Hepatic stellate cell (primary cell): ENCODE measurements at regions not wholly inside any gene's neighbourhood (a gene's known extent, or its start where the extent isn't known, plus 50 kb on each side); places are given as distances from the start of the nearest gene placed in this dataset.
"Not testable (repeated sequence)": the region's sequence is repeated elsewhere in the genome, so short reads cannot be mapped to it uniquely, and the experiment has no call there.

Source experiments
- DNase-seq: peaks from one replicate; pipeline ENCODE4 v3.0.0; 2011; ENCODE audit warnings: low spot score

GRCh38 chr4:66376921-66377320, 706.6 kb upstream of the EPHA5 start:
- no peak for DNase-seq

GRCh38 chr4:66376396-66376795, 706.1 kb upstream of the EPHA5 start:
- DNase-seq = no peak

GRCh38 chr4:66373268-66373667, 703.0 kb upstream of the EPHA5 start:
- DNase-seq = no peak

GRCh38 chr4:66372706-66373105, 702.4 kb upstream of the EPHA5 start:
- no peak for DNase-seq

- DNase-seq = no peak
Measured at GRCh38 chr4:66367043-66367660, 696.9 kb upstream of the EPHA5 start.

GRCh38 chr4:66360395-66360794, 690.1 kb upstream of the EPHA5 start:
- not testable (repeated sequence) for DNase-seq

GRCh38 chr4:66357316-66357715, 687.0 kb upstream of the EPHA5 start:
- DNase-seq = no peak

GRCh38 chr4:66355328-66355727, 685.0 kb upstream of the EPHA5 start:
- no peak for DNase-seq

- no peak for DNase-seq
Measured at GRCh38 chr4:66351761-66352160, 681.5 kb upstream of the EPHA5 start.

GRCh38 chr4:66340286-66340893, 670.1 kb upstream of the EPHA5 start:
- no peak for DNase-seq

- DNase-seq = no peak
Measured at GRCh38 chr4:66339007-66339406, 668.7 kb upstream of the EPHA5 start.

GRCh38 chr4:66331761-66332160, 661.5 kb upstream of the EPHA5 start:
- no peak for DNase-seq

- no peak for DNase-seq
Measured at GRCh38 chr4:66330125-66330524, 659.8 kb upstream of the EPHA5 start.

GRCh38 chr4:66328803-66329574, 658.7 kb upstream of the EPHA5 start:
- no peak for DNase-seq

GRCh38 chr4:66307641-66308438, 637.6 kb upstream of the EPHA5 start:
- DNase-seq = no peak

GRCh38 chr4:66300336-66300934, 630.1 kb upstream of the EPHA5 start:
- DNase-seq = no peak

- no peak for DNase-seq
Measured at GRCh38 chr4:66298569-66298968, 628.3 kb upstream of the EPHA5 start.

GRCh38 chr4:66297703-66298102, 627.4 kb upstream of the EPHA5 start:
- no peak for DNase-seq

GRCh38 chr4:66294638-66295037, 624.3 kb upstream of the EPHA5 start:
- no peak for DNase-seq

- DNase-seq = no peak
Measured at GRCh38 chr4:66284991-66285451, 614.7 kb upstream of the EPHA5 start.

GRCh38 chr4:66279084-66279483, 608.8 kb upstream of the EPHA5 start:
- no peak for DNase-seq

- DNase-seq = no peak
Measured at GRCh38 chr4:66275411-66276038, 605.2 kb upstream of the EPHA5 start.
